HG03066 (cell line): ENCODE measurements at regions not wholly inside any gene's neighbourhood (a gene's known extent, or its start where the extent isn't known, plus 50 kb on each side); places are given as distances from the start of the nearest gene placed in this dataset.

Source experiments
- ATAC-seq: cut with Tn5 transposase; IDR thresholded peaks from one replicate; pipeline ENCODE4 v1.9.1; 2021; ENCODE audit warnings: low read depth; ENCODE audit not compliant: unreplicated experiment

DNA sequence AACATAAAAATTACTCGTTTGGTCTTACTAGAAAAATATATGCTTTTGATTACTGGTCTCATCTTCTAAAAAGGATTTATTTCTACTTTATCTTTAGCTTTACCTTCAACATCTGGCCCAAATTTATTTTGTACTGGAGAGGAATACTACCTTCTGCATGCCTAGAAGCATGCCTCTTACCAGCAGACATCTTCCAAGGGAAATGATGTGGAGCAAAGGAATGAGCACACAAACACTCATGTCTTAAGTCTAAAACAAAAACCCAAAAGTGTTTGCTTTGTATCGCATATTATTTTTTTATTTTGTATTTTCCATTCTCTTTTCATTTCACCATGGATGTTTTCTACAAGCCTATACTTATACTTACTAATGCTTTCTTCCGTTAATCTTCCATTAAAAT is 304.6 kb upstream of the KCNMB2 start:
- ATAC-seq = no peak

DNA sequence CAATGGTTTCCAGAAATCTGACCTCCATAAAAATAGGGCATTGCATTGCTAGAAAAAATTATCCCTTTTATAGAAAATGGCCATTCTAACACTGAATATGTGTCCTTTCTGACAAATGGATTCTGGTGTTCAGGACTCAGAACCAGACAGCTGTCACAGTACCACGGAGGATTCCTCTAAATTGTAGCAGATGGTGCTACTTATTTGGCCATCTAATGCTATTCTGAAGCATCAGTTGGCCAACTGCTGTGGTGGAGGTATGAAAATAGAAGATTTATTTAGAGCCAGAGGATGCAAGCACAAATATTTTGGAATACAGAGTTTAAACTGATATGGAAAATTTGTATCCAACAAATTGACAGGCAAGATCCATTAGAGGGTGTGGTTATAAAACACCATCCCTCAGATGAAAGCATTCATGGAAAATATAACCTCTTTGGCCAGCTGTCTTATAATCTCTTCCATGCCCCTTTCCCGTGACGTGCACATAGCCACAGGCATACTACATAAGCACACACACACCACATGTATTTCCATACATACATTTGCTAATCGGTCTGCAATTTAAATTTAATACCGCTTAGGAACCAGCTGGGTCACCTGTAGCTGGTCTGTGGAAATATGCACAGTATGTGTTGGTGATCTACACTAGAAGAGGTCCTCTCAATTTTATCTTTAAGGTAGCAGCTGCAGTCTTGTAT is 302.7 kb upstream of the KCNMB2 start:
- ATAC-seq = no peak

DNA sequence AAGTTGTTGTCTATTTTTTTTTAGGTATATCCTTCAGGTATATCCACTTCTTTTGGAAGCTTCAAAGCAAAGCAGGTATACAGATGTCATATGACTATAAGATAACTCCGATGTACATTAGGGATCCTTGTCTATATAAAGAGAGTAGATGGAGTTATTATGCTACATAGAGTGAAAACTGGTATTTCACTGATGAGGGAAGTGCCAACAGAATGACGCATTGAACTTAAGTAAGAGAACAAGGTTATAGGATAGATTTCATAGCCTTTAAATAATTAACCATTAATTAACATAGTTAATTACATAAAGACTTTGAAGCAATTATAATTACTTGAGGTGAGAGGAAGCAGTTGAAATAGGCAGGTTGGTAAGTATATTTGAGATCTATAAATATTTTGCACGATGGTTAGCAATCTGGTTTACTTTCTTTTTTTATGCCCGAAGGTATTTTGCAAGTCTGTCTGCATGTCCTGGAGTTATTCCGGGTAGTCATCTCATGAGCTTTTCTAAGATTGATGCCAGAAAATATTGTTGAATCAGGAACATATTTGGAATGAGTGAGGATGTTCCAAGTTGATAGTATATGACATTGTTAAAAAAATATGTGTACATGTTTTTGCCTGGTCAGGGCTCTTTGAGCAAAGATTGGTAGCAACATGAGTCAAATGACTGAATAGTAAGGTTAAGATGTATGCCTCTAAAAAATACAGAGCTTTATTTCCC is 299.5 kb upstream of the KCNMB2 start:
- no peak for ATAC-seq

DNA sequence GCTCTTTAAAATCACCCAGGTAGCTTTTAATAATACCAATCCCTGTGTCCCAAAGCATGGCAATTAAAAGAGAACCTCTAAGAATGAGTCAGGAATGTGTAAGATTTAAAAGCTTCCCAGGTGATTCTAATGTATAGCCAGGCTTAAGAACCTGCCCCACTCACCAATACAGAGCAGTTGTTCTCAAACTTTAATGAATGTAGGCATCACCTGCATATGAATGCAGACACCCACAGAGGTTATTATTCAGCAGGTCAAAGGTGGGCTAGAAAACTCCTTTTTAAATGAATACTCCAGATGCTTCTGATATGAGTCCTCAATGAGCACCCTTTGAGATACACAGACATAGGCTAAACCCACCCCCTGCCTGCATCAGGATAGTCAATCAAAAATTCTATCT is 298.1 kb upstream of the KCNMB2 start:
- ATAC-seq = no peak

DNA sequence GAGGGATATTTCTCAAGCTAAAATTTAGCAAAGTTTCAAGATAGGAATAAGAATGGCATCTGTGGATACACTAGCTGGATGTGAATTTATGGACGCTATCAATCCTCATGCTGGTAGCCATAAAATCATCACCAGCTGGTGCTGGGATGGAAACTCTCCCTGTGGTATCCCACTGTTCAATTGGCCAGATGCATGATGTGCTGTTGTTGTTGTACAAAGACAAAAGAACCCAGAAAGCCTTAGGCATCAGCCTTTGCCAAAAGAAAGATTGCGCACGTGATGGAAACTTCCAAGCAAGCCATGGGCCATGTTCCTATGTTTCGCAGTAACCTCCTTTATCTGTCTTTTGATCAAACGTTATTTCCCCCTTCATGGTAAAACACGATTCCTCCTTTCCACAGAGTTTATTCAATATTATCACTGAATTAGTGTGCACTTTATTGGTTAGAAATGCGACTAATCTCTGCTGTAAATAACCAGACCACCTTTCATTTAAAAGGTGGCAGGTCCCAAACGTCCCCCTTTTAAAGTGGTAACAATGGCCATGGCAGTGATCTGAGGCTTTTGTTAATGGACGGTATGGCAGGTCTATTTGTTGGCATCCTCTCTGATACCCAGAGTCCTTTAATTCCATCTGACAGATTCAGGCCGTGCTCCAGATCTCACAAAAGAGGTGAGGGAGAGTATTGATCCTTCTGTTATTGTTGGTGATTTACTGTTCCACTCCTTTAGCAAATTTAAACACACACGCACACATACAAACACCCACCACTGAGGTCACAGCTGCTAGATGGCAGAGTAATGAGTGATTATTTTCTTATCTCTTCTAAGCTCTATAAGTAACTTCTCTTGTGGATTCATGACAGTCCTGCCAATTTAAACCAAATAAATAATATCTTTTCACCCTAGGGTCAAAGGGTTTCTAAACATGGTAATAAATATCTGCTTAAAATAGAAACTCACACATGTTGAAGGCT is 291.2 kb upstream of the KCNMB2 start:
- ATAC-seq = no peak

DNA sequence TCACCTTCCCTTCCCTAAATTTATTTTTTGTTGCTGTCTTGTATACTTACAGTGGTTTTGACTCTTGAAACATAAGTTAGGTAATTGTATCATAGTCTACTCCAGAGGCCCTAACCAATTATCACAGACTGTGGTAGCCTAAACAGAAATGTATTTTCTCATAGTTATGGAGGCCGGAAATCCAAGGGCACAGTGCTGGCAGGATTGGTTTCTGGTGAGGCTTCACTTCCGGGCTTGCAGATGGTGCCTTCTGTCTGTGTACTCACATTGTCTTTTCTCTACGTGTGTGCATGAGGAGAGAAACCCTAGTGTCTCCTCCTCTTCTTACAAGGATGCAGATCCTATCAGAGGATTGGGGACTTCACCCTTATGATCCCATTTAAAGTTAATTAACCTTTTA is 290.2 kb upstream of the KCNMB2 start:
- no peak for ATAC-seq

DNA sequence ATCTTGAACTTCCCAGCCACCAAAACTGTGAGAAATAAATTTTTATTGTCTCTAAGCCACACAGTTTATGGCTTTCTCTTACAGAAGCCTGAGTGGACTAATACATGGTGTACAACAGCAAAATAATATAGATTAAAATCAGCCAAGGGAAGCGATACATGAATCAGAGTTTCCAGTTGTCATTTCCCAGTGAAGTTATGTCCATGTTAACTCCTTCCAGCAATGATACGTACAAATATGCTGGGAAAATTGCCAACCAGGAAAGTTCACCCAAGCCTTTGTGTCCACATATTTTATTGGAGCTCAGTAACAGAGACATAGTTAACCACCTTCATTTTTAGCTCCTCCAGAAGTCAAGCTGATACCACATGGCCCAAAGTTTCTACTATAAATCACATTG is 280.9 kb upstream of the KCNMB2 start:
- ATAC-seq = no peak

DNA sequence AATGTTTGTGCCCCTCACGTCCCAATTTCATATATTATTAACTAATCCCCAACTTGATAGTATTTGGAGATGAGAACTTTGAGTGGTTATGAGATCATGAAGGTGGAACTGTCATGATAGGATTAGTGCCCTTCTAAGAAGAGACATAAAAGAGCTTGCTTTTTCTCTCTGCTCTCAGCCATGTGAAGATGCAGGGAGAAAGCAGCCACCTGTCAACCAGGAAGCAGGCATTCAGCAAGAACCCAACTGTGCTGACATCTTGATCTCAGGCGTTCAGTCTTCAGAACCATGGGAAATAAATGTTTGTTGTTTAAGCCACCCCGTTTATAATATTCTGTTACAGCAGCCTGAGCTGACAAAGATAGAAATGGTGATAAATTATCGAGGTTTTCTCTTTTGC is 278.7 kb upstream of the KCNMB2 start:
- ATAC-seq = no peak

DNA sequence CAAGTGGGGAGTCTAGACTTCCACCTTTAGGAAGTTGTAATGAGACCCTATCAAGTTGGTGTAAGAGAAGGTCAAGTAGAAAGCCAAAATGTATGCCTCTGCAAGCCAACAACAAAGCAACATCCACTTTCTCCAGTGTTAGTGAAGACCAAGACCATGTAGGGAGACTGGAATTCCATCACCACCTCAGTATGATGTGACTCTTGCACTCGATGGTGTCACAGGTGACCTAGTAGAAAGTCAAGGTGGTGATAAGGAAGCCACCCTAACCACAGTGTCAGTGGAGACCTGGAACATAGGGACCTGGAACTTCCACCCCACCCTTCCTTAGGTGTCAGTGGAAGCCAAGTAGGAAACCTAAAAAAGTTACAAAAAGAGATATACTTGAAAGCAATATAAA is 278.1 kb upstream of the KCNMB2 start:
- no peak for ATAC-seq

DNA sequence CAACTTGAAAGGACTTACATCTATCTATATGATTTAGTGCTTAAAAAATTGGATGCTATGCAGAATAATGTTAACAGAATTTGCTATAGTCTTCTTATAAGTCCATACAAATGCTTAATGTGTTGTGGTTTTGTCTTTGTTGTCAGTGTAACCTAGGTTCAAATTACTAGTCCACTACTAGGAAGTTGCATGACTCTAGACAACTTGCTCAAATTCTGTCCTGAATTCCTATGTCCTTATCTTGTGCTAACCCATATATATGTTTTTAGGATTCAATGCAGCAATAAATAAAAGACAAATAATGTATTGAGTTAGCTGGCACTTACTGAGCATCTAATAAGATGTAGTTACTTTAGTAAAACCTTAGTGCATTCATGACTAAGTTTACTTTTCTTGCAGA is 276.5 kb upstream of the KCNMB2 start:
- no peak for ATAC-seq

DNA sequence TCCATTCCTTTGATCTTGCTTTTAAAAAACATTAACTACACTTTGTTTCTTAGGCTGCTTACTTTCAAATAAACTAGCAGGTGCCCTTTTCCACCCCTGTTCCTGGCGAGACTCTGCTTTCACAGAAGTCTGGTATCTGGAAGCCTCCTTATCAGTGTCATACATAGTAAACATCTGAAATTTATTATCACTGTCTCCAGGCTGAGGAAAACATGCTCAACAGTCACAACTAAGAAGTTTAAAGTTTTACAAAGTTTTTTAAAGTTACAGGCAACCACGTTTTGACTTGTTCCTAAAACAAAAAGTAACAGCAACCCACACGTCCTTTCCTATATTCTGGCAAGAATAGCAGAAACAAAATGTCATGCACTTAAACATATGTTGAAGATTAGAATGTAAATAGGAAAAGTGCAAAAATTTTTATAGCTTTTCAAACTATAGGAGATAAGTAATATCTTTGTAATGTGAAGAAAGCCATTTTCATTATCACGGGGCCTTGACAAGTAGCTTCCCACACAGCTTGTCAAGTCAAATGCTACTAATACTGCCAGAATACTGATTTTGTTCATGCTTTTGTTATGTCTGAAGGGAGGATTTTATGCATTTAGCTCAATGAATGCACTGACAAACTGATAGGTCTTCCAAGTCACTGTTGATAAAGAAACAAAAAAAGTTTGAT is 275.2 kb upstream of the KCNMB2 start:
- no peak for ATAC-seq

DNA sequence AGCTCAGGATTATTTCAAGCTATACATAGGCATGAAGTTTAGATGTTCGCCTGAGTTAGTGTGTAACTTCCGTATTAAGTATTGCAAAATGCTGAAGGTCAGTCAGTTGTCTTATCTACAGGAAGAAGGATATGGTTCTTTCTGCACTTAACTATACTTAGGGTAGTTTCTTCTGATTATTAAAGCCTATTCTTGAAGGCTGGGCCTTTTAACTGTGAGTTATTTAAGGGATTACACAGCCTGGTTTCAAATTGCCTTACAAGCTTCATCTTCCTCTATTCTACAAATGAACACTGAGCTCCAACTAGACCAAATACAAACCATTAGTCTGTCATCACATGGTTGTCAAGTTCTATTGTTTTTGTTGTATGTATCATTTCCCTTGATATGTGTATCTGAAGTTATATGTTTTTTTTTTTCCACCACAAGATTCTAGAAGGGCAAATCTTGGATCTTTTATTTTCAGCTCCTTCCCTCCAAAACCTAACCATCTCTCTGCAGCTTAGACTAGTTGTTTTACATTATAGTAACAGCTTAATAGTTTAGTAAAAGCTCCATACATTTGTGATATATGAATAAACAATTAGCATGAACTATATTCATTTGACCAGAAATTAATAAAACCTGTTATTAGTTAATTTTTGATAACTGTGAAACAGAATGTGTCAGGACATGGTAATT is 272.9 kb upstream of the KCNMB2 start:
- no peak for ATAC-seq

DNA sequence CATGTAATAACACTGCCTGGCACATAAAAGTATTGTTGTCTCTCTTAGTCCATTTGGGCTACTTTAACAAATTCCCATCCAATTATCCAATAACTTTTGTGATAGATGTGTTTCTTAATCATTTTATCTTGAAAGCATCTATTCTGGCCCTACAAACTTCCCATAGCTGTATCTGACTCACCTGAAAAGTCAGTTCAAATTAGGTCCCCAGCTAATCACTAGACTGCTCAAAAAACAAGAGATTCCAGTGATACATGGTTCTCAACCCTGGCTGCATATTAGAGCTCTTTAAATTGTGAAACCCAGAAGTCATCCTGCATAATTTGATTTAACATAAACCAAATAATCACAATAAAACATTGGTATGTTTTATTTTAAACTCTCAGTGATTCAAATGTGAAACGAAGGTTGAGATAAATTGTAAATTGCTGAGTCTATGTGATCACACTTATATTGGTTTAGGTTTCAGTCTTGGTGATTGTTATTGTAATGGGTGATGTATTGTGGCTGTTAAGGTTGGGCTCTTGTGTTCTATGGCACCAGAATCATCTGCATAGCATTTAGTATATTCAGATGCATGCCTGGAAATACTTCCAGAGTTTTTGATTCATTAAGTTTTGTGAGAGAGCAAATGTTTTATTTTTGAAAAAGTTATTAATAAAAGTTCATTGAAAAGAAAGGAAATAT is 268.9 kb upstream of the KCNMB2 start:
- ATAC-seq = no peak

DNA sequence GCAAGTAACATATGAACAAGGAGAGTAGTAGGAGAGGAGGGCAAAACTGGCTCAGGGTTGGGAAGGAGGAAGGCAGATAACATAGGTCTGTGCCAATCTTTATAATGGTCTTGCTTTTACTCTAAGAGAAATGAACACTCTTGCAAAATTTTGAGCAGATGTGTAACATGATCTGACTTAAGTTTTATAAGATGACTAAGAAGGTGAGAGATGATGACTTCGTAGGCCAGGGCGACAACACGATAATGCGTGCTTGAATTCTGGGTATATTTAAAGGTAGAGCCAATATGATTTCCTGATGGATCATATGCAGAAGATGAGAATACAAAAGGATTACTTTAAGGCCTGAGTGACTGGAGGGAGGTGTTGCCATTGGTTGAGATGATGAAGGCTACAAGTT is 265.4 kb upstream of the KCNMB2 start:
- ATAC-seq = no peak

DNA sequence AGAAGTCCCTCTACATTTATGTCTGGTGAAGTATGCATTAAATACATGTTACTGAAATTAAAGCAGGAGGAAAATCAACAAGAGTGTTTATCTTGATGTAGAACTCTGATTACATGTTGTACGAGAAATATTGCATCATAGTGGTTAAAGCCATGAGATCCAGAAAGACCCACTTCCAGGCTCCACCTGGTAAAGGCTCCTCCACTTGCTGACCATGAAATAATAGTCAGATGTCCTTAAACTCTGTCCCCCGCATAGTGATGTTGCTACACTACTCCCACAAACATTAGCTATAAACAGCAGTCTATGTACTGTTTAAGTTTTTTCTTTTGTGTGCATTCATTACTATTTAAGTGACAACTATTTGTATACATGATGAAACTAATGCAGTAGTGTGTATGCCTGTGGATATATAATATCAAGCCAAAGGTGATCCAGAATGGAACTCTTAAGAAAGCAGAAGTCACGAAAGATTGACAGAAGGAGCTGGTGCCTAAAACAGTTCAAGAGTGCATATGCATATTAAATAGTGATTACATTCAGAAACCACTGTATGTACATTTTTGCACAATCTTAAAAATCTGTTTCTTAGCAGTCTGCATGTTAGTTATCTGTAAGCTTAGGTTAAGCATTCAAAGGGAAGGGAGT is 264.4 kb upstream of the KCNMB2 start:
- ATAC-seq = no peak

DNA sequence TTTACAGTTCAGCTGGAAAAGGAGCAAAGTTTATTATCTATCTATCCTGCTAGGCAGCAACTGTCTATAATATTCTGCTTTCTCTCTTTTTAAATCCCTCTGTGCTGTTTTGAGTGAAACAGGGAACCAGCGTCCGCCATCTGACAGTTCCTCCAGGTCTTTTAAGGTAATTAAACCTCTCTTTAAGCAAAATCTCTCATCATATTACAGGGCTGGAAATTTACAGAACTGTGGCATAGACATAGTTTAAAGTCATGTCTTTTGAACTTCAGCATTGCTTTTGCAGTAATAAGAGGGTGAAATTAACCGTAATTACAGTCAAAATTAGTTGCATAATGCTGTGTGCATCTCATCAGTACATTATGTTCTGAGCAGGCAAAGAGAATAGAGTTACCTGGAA is 263.4 kb upstream of the KCNMB2 start:
- no peak for ATAC-seq

DNA sequence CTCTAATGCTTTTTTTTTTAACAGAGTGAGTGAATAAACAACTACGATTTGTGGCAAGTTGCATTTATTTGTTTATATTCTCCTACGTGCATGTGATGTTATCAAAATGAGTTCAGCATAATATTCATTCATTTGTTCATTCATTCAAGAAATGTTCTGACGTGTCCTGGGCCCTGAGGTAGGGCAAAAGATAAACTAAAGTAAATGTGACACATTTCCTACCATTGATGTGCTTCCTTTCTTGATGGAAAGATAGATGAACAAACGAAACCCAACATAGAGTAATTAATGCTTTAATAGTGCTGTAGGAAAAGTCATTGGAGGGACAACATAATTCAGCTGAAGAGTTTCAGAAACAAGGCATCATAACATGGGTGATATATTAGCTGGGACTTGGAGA is 261.5 kb upstream of the KCNMB2 start:
- no peak for ATAC-seq

DNA sequence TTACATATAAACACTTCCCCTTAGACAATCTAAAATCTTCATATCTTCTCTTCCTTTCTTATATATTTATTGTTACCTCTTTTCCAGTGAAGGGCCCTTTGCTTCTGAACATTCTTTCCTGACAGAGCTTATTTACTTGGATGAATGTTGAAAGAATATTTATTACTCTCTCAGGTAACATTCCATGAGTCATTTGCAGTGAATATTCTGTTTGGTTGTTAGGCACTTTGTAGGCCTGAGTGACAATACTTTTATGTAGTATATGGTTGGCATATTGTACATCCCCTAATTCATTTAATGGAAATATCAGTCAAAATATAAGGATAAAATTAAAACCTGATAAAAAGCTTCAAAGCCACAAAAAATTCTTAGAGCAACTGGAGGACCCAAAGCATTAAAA is 260.9 kb upstream of the KCNMB2 start:
- ATAC-seq = no peak

DNA sequence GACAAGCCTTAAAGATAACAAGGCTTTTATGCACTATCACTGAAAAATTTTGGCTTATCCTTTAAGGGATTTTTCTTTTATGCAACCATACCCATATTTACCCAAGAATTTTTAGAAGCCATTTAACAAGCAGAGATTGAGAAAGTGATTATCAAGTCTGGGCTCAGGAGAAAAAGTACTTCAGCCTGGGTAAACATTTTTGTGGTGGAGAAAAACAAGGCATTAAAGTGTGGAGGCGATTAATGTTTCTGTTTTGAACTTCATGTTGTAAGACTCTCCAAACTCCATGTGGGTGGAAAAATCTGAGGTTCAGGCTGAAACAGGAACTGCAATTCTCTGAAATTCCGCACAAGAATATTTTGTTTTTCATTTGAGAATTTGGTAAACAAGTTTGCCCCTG is 260.4 kb upstream of the KCNMB2 start:
- no peak for ATAC-seq
